H54 (cell line): ENCODE measurements at regions not wholly inside any gene's neighbourhood (a gene's known extent, or its start where the extent isn't known, plus 50 kb on each side); places are given as distances from the start of the nearest gene placed in this dataset.

Experiments
- DNase-seq: peaks from one replicate; pipeline ENCODE4 v3.0.0; 2011; ENCODE audit warnings: low spot score, mixed read lengths; ENCODE audit not compliant: insufficient read length
- FAIRE-seq: peaks from 3 replicates; lab custom pipeline; 2011; peaks lifted over from hg19 to GRCh38; lab: Jason Lieb, UNC
- POLR2A ChIP-seq: IDR thresholded peaks from 2 replicates; pipeline ENCODE4 v1.6.1; 2011; ENCODE audit warnings: low read depth, mild to moderate bottlenecking, low read length

DNA sequence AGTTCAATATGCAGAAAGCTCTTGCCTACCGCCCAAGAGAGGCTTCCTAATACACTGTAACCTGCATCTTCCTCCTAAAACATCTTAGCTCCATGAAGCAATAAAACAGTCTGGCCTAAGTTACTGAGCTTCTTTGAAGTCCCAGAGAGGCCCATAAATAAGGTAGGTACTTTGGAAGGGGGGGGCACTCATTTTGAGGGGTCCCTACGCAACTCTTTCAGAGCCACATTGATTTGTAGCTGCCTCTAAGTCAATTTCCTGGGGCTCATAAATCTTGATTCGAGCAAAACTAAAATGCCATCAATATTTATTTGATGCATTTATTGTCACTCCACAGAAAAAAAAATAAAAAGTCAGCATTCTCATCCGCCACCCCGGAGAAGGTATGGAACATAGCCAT lies 60.4 kb upstream of the SIX2 start:
- no peak for DNase-seq
- no peak for FAIRE-seq
- no peak for TF ChIP-seq POLR2A

DNA sequence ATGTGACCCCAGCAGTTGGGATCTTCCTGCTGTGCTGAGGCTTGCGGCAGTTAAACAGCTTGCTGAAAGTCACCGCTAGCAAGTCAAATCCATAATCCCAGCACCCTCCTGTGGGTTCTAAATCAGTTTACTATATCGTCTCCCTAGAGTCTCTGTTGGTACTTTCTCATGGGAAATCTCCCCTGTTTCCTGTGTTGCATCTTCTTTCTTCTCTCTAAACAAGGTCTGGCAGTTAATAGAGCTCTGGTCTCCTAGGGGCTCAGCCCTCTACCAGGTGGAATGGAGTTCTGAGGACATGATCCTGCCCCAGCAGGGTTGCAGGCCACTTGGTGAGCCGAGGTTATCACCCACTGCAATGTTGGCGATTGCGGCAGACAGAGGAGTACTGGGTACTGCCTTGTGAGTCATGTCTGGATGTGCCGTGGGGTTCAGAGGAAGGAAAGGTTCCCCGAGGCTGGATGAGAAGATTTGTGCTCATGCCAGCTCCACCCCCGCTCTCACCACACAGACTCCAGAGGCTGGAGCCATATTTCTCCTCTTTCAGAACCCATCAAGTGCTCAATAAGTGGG lies 59.4 kb upstream of the SIX2 start:
- TF ChIP-seq POLR2A = no peak
- FAIRE-seq (no peak), DNase-seq (peak; percentile 16)

DNA sequence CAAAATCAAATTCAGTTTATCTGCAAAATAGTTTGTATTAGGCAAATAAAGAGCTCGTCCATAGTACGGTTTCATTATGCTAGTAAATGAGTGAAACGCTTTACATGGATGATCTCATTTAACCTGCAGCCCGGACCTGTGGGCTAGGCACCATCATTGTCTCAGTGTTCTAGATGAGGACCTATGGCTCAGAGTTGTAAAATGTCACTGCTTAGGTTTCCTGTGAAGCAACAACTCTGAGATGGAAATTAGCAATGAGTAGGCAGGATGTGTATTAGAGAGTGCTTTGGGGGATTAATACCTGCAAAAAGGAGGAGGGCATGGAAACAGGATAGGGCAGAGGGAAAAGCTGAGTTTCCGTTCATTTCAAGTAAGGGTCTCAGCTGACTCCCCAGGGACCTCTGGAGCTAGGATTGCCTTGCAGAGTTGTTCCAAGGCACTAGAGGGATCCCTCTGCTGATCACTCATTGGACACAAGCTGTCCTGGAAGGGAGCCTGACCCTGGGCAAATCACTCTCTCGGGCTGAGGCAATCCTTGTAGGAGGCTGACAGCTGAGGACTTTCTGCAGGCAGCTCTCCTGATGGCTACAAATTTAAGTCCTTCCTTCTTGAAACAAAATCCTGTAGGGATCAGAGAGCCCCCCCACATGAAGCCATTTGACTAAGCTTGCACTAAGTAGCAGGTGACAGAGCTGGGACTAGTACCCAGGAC lies 58.8 kb upstream of the SIX2 start:
- FAIRE-seq = no peak
- TF ChIP-seq POLR2A = no peak
- DNase-seq = no peak
